Skeletal muscle tissue (tissue), 3 donors: ENCODE measurements at regions not wholly inside any gene's neighbourhood (a gene's known extent, or its start where the extent isn't known, plus 50 kb on each side); places are given as distances from the start of the nearest gene placed in this dataset.
"Not testable (repeated sequence)": the region's sequence is repeated elsewhere in the genome, so short reads cannot be mapped to it uniquely, and the experiment has no call there.

Experiments
- H3K27ac ChIP-seq: one replicate; pipeline ENCODE4 v1.7.0; 2013; ENCODE audit warnings: mild to moderate bottlenecking, low read depth, low read length, inconsistent platforms
- H3K27me3 ChIP-seq, 3 donors: one replicate each; pipeline ENCODE4 v1.7.0; 2013; ENCODE audit warnings: low read length in 3 of 3; ENCODE audit not compliant: control insufficient read depth in 3 of 3, insufficient read depth in 3 of 3
- H3K36me3 ChIP-seq, 3 donors: one replicate each; pipeline ENCODE4 v1.7.0; 2013; ENCODE audit warnings: low read length in 3 of 3; ENCODE audit not compliant: control insufficient read depth in 3 of 3, insufficient read depth in 3 of 3
- H3K4me1 ChIP-seq, 3 donors: one replicate each; pipeline ENCODE4 v1.7.0; 2013; ENCODE audit warnings: low read length in 3 of 3, mild to moderate bottlenecking in 3 of 3; ENCODE audit not compliant: control insufficient read depth in 3 of 3, insufficient read depth in 3 of 3
- H3K4me3 ChIP-seq, 3 donors: one replicate each; pipeline ENCODE4 v1.7.0; 2013; ENCODE audit warnings: low read length in 3 of 3
- H3K9ac ChIP-seq, 3 donors: one replicate each; pipeline ENCODE4 v1.7.0; 2013; ENCODE audit warnings: low read length in 3 of 3, mild to moderate bottlenecking in 3 of 3, moderate library complexity in 2 of 3, low read depth in 1 of 3
- H3K9me3 ChIP-seq, 3 donors: one replicate each; pipeline ENCODE4 v1.7.0; 2013; ENCODE audit warnings: low read length in 3 of 3; ENCODE audit not compliant: control insufficient read depth in 3 of 3
- donor health status: Osteomylitis.

DNA sequence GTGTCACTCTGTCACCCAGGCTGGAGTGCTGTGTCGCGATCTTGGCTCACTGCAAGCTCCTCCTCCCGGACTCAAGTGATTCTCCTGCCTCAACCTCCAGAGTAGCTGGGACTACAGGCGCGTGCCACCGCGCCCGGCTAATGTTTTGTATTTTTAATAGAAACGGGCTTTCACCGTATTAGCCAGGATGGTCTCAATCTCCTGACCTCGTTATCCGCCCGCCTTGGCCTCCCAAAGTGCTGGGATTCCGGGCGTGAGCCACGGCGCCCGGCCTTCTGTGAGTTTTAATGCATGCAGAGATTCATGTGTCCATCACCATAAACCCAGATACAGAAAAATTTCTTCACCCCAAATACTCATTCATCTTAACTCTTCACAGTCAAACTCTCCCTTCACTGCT lies 1046.7 kb downstream of the CDH9 start:
- Histone ChIP-seq H3K4me1 (no peaks in the 10 kb centered on the region), H3K4me3 (no peak overlapping the region), H3K27ac (no peak overlapping the region), H3K36me3 (no peaks in the 10 kb centered on the region), H3K9me3 (no peaks in the 10 kb centered on the region), H3K27me3 (no peaks in the 10 kb centered on the region), H3K9ac (no peak overlapping the region)

GRCh38 chr5:25990771-25991170 lies 1047.6 kb downstream of the CDH9 start:
- H3K9ac ChIP-seq, result no peak overlapping the region
- H3K4me3 ChIP-seq, result no peak overlapping the region
- no peaks in the 10 kb centered on the region for H3K27me3 ChIP-seq
- no peaks in the 10 kb centered on the region for H3K36me3 ChIP-seq
- no peaks in the 10 kb centered on the region for H3K4me1 ChIP-seq
- H3K27ac ChIP-seq, result no peak overlapping the region
- H3K9me3 ChIP-seq, result no peaks in the 10 kb centered on the region

DNA sequence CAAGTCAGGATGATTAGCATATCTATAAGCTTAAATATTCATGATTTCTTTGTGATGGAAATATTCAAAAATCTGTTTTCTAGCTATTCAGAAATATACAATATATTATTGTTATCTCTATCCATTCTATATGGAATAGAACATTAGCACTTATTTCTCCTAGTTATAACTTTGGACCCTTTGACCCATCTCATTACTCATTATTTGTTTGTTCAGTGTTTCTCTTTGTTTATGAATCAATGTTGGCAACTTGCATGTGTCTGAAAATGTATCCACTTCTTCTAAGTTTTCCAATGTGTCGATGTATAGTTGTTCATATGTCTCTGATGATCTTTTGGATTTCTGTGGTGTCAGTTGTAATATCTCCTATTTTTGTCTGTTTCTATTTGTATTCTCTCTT lies 1059.3 kb downstream of the CDH9 start:
- Histone ChIP-seq H3K4me3 (no peak overlapping the region), H3K9ac (no peak overlapping the region), H3K9me3 (no peaks in the 10 kb centered on the region), H3K27ac (no peak overlapping the region), H3K4me1 (no peaks in the 10 kb centered on the region), H3K27me3 (no peaks in the 10 kb centered on the region), H3K36me3 (no peaks in the 10 kb centered on the region)

DNA sequence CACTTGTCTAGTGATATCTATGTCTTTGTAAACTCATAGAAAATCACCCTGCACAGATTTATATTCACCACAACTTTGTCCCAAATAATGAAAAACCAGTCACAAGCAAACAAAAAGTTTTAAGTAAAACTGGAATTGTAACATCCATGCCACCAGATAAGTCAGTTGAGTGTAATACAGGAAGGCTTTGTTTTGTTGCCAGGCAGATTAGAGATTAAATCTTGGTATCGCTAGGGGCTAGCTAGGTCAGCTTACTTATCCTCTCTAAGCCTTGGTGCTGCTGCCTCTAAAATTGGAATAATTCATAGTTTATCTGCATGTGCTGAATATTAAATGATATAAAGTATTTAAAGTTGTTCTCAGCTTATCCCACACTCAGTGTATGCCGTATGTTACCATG lies 1062.5 kb downstream of the CDH9 start:
- Histone ChIP-seq H3K4me1 (no peaks in the 10 kb centered on the region), H3K9ac (no peak overlapping the region), H3K27ac (no peak overlapping the region), H3K36me3 (no peaks in the 10 kb centered on the region), H3K9me3 (no peaks in the 10 kb centered on the region), H3K27me3 (no peaks in the 10 kb centered on the region), H3K4me3 (no peak overlapping the region)

GRCh38 chr5:25974451-25974850 lies 1063.9 kb downstream of the CDH9 start:
- Histone ChIP-seq H3K36me3 (no peaks in the 10 kb centered on the region), H3K27ac (no peak overlapping the region), H3K4me1 (no peaks in the 10 kb centered on the region), H3K4me3 (no peak overlapping the region), H3K9me3 (no peaks in the 10 kb centered on the region), H3K9ac (no peak overlapping the region), H3K27me3 (no peaks in the 10 kb centered on the region)

- Histone ChIP-seq H3K9ac (no peak overlapping the region), H3K4me1 (no peaks in the 10 kb centered on the region), H3K9me3 (no peaks in the 10 kb centered on the region), H3K36me3 (no peaks in the 10 kb centered on the region), H3K4me3 (no peak overlapping the region), H3K27me3 (no peaks in the 10 kb centered on the region), H3K27ac (no peak overlapping the region)
These were observed 1067.4 kb downstream of the CDH9 start for GRCh38 chr5:25970906-25971489.

GRCh38 chr5:25969042-25969441 lies 1069.3 kb downstream of the CDH9 start:
- H3K4me1 ChIP-seq, H3K9me3 ChIP-seq, H3K4me3 ChIP-seq, H3K27ac ChIP-seq, H3K27me3 ChIP-seq, H3K9ac ChIP-seq, H3K36me3 ChIP-seq: not testable (repeated sequence)

DNA sequence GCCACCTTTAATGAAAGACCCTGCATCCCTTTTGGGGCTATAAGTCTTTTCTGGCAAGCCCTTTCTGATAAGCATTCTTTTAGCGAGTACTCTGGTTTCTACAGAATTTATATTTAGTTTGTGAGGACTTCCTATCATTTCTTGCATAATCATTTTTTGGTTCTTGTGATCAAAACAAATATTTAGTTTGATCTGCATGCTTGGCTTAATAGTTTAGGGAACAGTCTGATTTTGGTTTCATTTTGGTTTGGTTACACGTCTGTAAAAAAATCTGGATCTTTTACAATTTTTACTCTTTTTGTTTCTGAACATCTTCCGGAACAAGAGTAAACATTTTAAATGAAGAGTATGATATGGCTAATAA lies 1074.4 kb downstream of the CDH9 start:
- Histone ChIP-seq H3K9me3 (no peaks in the 10 kb centered on the region), H3K4me1 (no peaks in the 10 kb centered on the region), H3K36me3 (no peaks in the 10 kb centered on the region), H3K4me3 (peak overlapping the region in 1 of 3 donors; percentile 24), H3K9ac (no peak overlapping the region), H3K27me3 (no peaks in the 10 kb centered on the region), H3K27ac (no peak overlapping the region)

DNA sequence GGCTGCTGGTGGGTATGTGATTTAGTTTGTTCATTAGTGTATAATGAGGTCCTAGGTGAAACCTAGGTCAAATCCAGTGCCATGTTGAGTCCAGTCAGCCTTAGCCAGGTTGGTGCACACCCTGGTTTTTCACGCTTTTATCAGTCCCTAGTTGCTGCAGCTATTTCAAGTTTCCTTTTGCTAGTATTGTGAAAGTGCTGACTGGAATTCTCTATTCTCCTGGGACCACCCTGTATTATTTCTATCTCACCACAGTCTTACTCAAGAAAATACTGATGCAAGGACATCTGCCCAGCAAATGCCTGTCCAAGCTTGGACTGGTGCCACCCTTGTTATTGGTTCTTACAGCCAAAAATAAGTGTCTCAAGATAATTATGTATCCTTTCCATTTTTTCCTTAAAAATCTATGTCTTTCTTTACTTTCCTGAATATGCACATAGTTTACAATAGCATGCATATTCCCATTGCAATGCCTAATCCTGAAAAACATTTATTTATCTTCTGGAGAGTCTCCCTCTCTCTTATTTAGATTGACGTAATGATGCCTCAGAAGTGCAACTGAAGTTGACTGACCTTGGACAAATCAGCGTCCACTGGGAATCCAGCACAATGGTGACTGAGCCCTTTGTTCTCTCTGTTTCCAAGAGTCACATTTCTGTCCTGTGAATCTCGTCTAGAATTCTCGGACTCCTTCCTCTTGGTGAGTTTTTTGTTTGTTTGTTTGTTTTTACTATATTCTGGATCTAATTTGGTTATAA lies 1075.0 kb downstream of the CDH9 start:
- Histone ChIP-seq H3K27me3 (no peaks in the 10 kb centered on the region), H3K9ac (no peak overlapping the region), H3K36me3 (no peaks in the 10 kb centered on the region), H3K4me3 (peak overlapping the region in 2 of 3 donors; percentile 15 to 24), H3K27ac (no peak overlapping the region), H3K9me3 (no peaks in the 10 kb centered on the region), H3K4me1 (no peaks in the 10 kb centered on the region)

DNA sequence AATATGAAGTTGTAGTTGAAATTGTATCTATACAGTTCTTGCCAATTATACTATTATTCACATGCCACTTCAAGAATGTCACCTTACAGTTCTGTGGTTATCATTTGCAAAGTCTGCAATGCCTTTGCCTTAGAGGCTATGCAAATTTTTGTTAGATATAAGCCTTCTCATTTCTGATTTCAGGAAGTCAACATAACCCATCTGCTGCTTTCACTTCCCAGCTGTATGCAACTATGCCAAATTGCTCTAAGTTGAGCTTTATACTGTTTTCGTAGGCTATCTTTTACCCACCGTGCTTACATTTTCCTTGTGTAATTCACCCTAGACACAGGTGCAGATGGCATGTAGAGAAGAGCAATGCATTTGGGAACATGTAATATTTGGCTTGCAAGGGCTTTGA lies 1083.0 kb downstream of the CDH9 start:
- no peaks in the 10 kb centered on the region for H3K36me3 ChIP-seq
- no peak overlapping the region for H3K9ac ChIP-seq
- H3K9me3 ChIP-seq, result no peaks in the 10 kb centered on the region
- no peaks in the 10 kb centered on the region for H3K4me1 ChIP-seq
- H3K27ac ChIP-seq, result no peak overlapping the region
- H3K4me3 ChIP-seq, result no peak overlapping the region
- no peaks in the 10 kb centered on the region for H3K27me3 ChIP-seq
